B cell (primary cell): ENCODE measurements at regions not wholly inside any gene's neighbourhood (a gene's known extent, or its start where the extent isn't known, plus 50 kb on each side); places are given as distances from the start of the nearest gene placed in this dataset.

Experiments
- ATAC-seq: fragments of 200-7000 bp; cut with Tn5 transposase; one replicate; pipeline ENCODE4 v1.10.0; 2021; ENCODE audit warnings: low read depth, mild to moderate bottlenecking, moderate number of reproducible peaks, moderate library complexity
- CTCF ChIA-PET: fragments of 350-600 bp; sonication (Branson Sonifier 250); formaldehyde crosslinking; loops from one replicate; lab custom pipeline; 2021; ENCODE audit warnings: antibody characterized with exemption, inconsistent platforms; lab: Charles Lee
- POLR2A ChIA-PET: fragments of 350-600 bp; sonication (Branson Sonifier 250); formaldehyde crosslinking; loops from one replicate; lab custom pipeline; 2021; ENCODE audit warnings: antibody characterized with exemption; lab: Charles Lee
- DNase-seq: peaks from one replicate; pipeline ENCODE4 v3.0.0; 2013
- H2AFZ ChIP-seq: 2 replicates; pipeline ENCODE4 v1.6.1; 2012; ENCODE audit warnings: mild to moderate bottlenecking, low read depth, low read length; ENCODE audit not compliant: insufficient read depth, poor library complexity, severe bottlenecking
- H3K27ac ChIP-seq, 2 donors: 1 replicate in 1 of 2; 2 replicates in 1 of 2; pipeline ENCODE4 v1.5.1; 2012 to 2013; ENCODE audit warnings: low read length in 2 of 2, mild to moderate bottlenecking in 2 of 2, moderate library complexity in 1 of 2
- H3K27me3 ChIP-seq, 4 experiments: fragments of 200-600 bp in 1 of 4; sonication (generic) in 1 of 4; replicated peaks in 1 of 4; 1 replicate in 2 of 4; 2 replicates in 2 of 4; pipeline versions ENCODE4 v1.6.1 to v1.7.0; 2013 to 2016; ENCODE audit warnings: low read length in 3 of 4, mild to moderate bottlenecking in 2 of 4, mixed read lengths in 1 of 4, moderate library complexity in 1 of 4; ENCODE audit not compliant: insufficient read depth in 4 of 4, control insufficient read depth in 3 of 4; ENCODE audit errors: control extremely low read depth in 1 of 4
- H3K36me3 ChIP-seq, 2 experiments: replicated peaks in 1 of 2; 1 replicate in 1 of 2; 2 replicates in 1 of 2; pipeline versions ENCODE4 v1.6.1 to v1.7.1; 2013; ENCODE audit warnings: low read length in 1 of 2; ENCODE audit not compliant: insufficient read depth in 2 of 2, control insufficient read depth in 1 of 2; ENCODE audit errors: control extremely low read depth in 1 of 2, extremely low read depth in 1 of 2
- H3K4me1 ChIP-seq, 2 donors: fragments of 200-600 bp in 1 of 2; sonication (generic) in 1 of 2; 1 replicate in 1 of 2; 2 replicates in 1 of 2; pipeline versions ENCODE4 v1.5.1 to v1.6.1; 2013 to 2017; ENCODE audit warnings: low read length in 2 of 2; ENCODE audit not compliant: control insufficient read depth in 2 of 2, insufficient read depth in 2 of 2
- H3K4me2 ChIP-seq: replicated peaks from 2 replicates; pipeline ENCODE3; 2012; ENCODE audit warnings: mild to moderate bottlenecking, low read depth, low read length; ENCODE audit not compliant: poor library complexity, severe bottlenecking
- H3K4me3 ChIP-seq, 5 experiments: fragments of 200-600 bp in 1 of 5; sonication (generic) in 1 of 5; 1 replicate in 3 of 5; 2 replicates in 2 of 5; pipeline versions ENCODE4 v1.5.1 to v1.7.0; 2011 to 2016; ENCODE audit warnings: low read length in 4 of 5, mild to moderate bottlenecking in 4 of 5, low read depth in 2 of 5, control low read depth in 1 of 5, moderate library complexity in 1 of 5; ENCODE audit not compliant: insufficient read depth in 1 of 5; ENCODE audit errors: control extremely low read depth in 1 of 5, extremely low read depth in 1 of 5
- H3K79me2 ChIP-seq: fragments of 200-600 bp; sonication (generic); one replicate; pipeline ENCODE4 v1.6.0; 2016; ENCODE audit warnings: low read length; ENCODE audit not compliant: control insufficient read depth, insufficient read depth
- H3K9ac ChIP-seq: fragments of 200-600 bp; sonication (generic); 2 replicates; pipeline ENCODE4 v1.6.1; 2017; ENCODE audit warnings: mild to moderate bottlenecking, low read length, moderate library complexity
- H3K9me3 ChIP-seq, 3 donors: one replicate each; pipeline versions ENCODE4 v1.6.1 to v1.7.1; 2013; ENCODE audit warnings: low read length in 2 of 3; ENCODE audit not compliant: control insufficient read depth in 2 of 3, insufficient read depth in 1 of 3; ENCODE audit errors: control extremely low read depth in 1 of 3
- H4K20me1 ChIP-seq: 2 replicates; pipeline ENCODE4 v1.6.0; 2012; ENCODE audit warnings: mild to moderate bottlenecking, low read length; ENCODE audit not compliant: insufficient read depth, control insufficient read depth, poor library complexity, severe bottlenecking
- H3K27ac Mint-ChIP-seq: one replicate; pipeline ENCODE4 v1.8.0; 2021; ENCODE audit warnings: mixed read lengths
- H3K27me3 Mint-ChIP-seq: one replicate; pipeline ENCODE4 v1.8.0; 2021; ENCODE audit warnings: mixed read lengths
- H3K4me1 Mint-ChIP-seq: one replicate; pipeline ENCODE4 v1.8.0; 2021; ENCODE audit warnings: mixed read lengths
- H3K4me3 Mint-ChIP-seq: one replicate; pipeline ENCODE4 v1.8.0; 2021; ENCODE audit warnings: mixed read lengths
- H3K9me3 Mint-ChIP-seq: one replicate; pipeline ENCODE4 v1.8.0; 2022; ENCODE audit warnings: mixed read lengths; ENCODE audit not compliant: insufficient read depth
- CTCF ChIP-seq: fragments of 200-600 bp; IDR thresholded peaks from one replicate; pipeline ENCODE4 v1.8.0; 2022; ENCODE audit warnings: antibody characterized with exemption, mild to moderate bottlenecking
- EZH2 ChIP-seq: IDR thresholded peaks from 2 replicates; pipeline ENCODE4 v1.6.1; 2012; ENCODE audit warnings: borderline replicate concordance, low read depth, mild to moderate bottlenecking, moderate library complexity, low read length; ENCODE audit not compliant: insufficient read depth, poor library complexity, severe bottlenecking
- WGBS: methylation state at CpG from one replicate; pipeline ENCODE4 v1.1.5; 2013; ENCODE audit warnings: missing lambda C conversion rate; ENCODE audit not compliant: insufficient coverage; 5-methylcytosine and 5-hydroxymethylcytosine counted together
- intact Hi-C: fragments of 100-400 bp; cut with micrococcal nuclease; formaldehyde crosslinking; loops from one replicate; pipeline ENCODE4 v1.10.0; 2022

GRCh38 chr21:38167345-38167744 lies 89.4 kb upstream of the KCNJ15 start:
- TF ChIP-seq CTCF: no peak
- no peak for TF ChIP-seq EZH2
- Mint-ChIP-seq H3K9me3 (no peaks in the 10 kb centered on the region), H3K27me3 (no peaks in the 10 kb centered on the region), H3K27ac (no peak overlapping the region), H3K4me3 (no peak overlapping the region), H3K4me1 (no peaks in the 10 kb centered on the region)
- Histone ChIP-seq H3K4me2 (no peak overlapping the region), H3K36me3 (no peaks in the 10 kb centered on the region), H3K27ac (no peak overlapping the region), H3K4me3 (no peak overlapping the region), H3K9ac (no peak overlapping the region), H4K20me1 (no peaks in the 10 kb centered on the region), H2AFZ (no peak overlapping the region), H3K9me3 (no peaks in the 10 kb centered on the region), H3K4me1 (no peaks in the 10 kb centered on the region), H3K27me3 (no peaks in the 10 kb centered on the region), H3K79me2 (no peaks in the 10 kb centered on the region)
- DNase-seq (no peak), ATAC-seq (no peak)
- ChIA-PET POLR2A (no interaction called here), CTCF (no interaction called here)
- intact Hi-C loops: no loop called here
- WGBS: no CpG with 5 or more reads among the region's 3 CpGs

GRCh38 chr21:38170283-38170682 lies 86.5 kb upstream of the KCNJ15 start:
- TF ChIP-seq EZH2 (no peak), CTCF (no peak)
- Mint-ChIP-seq H3K4me1 (no peaks in the 10 kb centered on the region), H3K27me3 (no peaks in the 10 kb centered on the region), H3K27ac (no peak overlapping the region), H3K9me3 (no peaks in the 10 kb centered on the region), H3K4me3 (no peak overlapping the region)
- DNase-seq (no peak), ATAC-seq (no peak)
- Histone ChIP-seq H4K20me1 (no peaks in the 10 kb centered on the region), H3K27ac (no peak overlapping the region), H3K9me3 (no peaks in the 10 kb centered on the region), H3K36me3 (no peaks in the 10 kb centered on the region), H3K79me2 (no peaks in the 10 kb centered on the region), H3K27me3 (no peaks in the 10 kb centered on the region), H3K4me1 (no peaks in the 10 kb centered on the region), H3K9ac (no peak overlapping the region), H2AFZ (no peak overlapping the region), H3K4me3 (no peak overlapping the region), H3K4me2 (no peak overlapping the region)
- ChIA-PET POLR2A (no interaction called here), CTCF (no interaction called here)
- intact Hi-C loops: no loop called here
- 18% methylated on average over 2 of the region's 2 CpGs for WGBS
